ENCODE measurements at regions not wholly inside any gene's neighbourhood (a gene's known extent, or its start where the extent isn't known, plus 50 kb on each side); places are given as distances from the start of the nearest gene placed in this dataset.

DNA sequence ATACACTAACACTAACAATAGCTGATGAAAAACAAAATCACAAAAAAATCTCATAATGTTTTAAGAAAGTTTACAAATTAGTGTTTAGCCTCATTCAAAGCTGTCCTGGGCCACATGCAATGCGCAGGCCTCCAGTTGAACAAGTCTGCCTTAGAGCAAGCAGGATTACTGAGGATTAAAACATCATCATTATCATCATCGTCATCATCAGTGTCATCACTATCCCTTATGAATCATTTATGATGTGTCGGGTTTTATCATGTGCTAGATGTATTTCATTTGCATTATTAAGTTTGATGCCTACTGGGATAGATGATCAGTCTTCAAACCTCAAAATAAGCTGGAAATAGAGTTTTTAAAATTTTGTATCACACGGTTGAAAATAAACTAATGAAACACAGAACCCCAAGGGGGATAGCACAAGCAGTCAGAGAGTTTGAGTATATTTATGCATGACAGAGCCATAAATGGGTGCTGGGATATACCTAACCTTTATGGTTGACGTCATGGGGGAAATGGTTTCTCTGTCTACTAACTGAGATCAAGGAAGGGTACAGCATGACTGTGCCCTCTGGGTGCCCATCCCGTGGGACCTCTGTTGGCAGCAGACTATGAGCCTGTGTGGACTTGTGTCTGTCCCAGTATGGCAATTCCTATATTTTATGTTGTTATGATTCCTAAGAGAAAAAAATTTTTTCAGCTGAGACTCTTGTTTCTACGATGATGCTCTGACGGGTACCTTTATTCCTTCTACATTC, 150.3 kb upstream of the ADRA1B start:
- H3K4me3 ChIP-seq (ENCODE audit: low read length): no peak overlapping the region
- no peak for DNase-seq (ENCODE audit: low read depth)
- no peak for TF ChIP-seq CTCF (conservative IDR thresholded peaks at IDR 0.05; ENCODE audit: low read length)

- H3K4me3 ChIP-seq (ENCODE audit: low read length): no peak overlapping the region
- TF ChIP-seq CTCF (conservative IDR thresholded peaks at IDR 0.05; ENCODE audit: low read length): no peak
- peak; percentile 47 for DNase-seq (ENCODE audit: low read depth)
These were observed 148.0 kb upstream of the ADRA1B start for GRCh38 chr5:159768243-159768642.

GRCh38 chr5:159772698-159773061, 143.6 kb upstream of the ADRA1B start:
- TF ChIP-seq CTCF (conservative IDR thresholded peaks at IDR 0.05; ENCODE audit: low read length): no peak
- no peak for DNase-seq (ENCODE audit: low read depth)
- H3K4me3 ChIP-seq (ENCODE audit: low read length): no peak overlapping the region

- H3K4me3 ChIP-seq (ENCODE audit: low read length): peak overlapping the region; percentile 44
- TF ChIP-seq CTCF (conservative IDR thresholded peaks at IDR 0.05; ENCODE audit: low read length): peak; percentile 14; the same call in 1 of the 2 replicates
- peak; percentile 84 for DNase-seq (ENCODE audit: low read depth)
These were observed 143.0 kb upstream of the ADRA1B start for GRCh38 chr5:159773062-159773924.

DNA sequence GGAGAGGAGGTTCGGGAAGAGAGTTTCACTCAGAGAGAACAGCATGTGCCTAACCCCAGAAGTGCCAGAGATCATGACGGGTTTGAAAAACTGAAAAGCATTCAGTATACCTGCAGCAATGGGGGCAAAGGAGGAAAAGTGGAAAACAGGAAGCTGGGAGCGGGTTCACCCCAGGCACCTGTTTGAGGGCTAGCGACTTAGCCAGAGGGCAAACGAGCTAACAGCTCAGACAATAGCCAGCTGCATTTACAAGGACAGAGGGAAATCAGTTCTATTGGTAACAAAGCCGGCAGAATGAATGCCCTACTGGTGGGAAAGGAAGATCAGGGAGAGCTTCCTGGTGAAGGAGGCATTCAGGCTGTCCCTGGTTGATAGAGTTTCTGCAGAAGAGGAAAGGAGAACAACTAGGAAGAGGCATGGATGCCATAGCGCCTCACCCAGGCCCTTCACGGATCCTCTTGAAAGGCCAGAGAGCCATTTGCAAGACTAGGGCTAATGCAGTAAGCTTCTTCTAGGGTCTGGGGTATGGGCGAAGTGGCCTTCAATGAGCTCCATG, 141.7 kb upstream of the ADRA1B start:
- DNase-seq (ENCODE audit: low read depth): no peak
- no peak for TF ChIP-seq CTCF (conservative IDR thresholded peaks at IDR 0.05; ENCODE audit: low read length)
- H3K4me3 ChIP-seq (ENCODE audit: low read length): no peak overlapping the region

DNA sequence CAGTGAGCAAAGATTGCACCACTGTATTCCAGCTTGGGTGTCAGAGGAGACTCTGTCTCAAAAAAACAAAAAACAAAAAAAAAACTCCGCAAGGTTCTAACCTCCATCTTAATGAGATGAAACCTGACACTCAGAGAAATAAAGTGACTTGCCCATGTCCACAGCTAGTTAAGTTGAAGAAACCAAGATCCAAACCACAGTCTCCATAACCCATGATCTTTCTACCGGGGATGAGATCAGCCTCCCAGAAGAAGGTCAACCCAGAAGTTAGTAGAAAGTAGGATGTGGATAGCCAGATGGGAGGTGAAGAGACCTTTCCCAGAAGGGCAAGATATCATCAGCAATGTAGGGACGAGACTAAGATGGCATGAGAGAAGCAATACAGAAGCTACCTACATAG, 140.4 kb upstream of the ADRA1B start:
- H3K4me3 ChIP-seq (ENCODE audit: low read length): no peak overlapping the region
- no peak for DNase-seq (ENCODE audit: low read depth)
- no peak for TF ChIP-seq CTCF (conservative IDR thresholded peaks at IDR 0.05; ENCODE audit: low read length)

All from AG10803 (cell line).